GM19468 (cell line): ENCODE measurements at regions not wholly inside any gene's neighbourhood (a gene's known extent, or its start where the extent isn't known, plus 50 kb on each side); places are given as distances from the start of the nearest gene placed in this dataset.
"Not testable (repeated sequence)": the region's sequence is repeated elsewhere in the genome, so short reads cannot be mapped to it uniquely, and the experiment has no call there.

ENCODE experiments used
- ATAC-seq: cut with Tn5 transposase; IDR thresholded peaks from one replicate; pipeline ENCODE4 v1.9.1; 2021; ENCODE audit warnings: mild to moderate bottlenecking, moderate library complexity, moderate number of reproducible peaks; ENCODE audit not compliant: unreplicated experiment; ENCODE audit errors: extremely low read depth

GRCh38 chr15:62647202-62647842, 395.2 kb upstream of the TPM1 start:
- no peak for ATAC-seq

GRCh38 chr15:62647843-62648505, 394.6 kb upstream of the TPM1 start:
- ATAC-seq: no peak

GRCh38 chr15:62648954-62649353, 393.6 kb upstream of the TPM1 start:
- no peak for ATAC-seq

- ATAC-seq: peak; percentile 45
These were observed 392.6 kb upstream of the TPM1 start for GRCh38 chr15:62649793-62650420.

GRCh38 chr15:62653122-62653521, 389.4 kb upstream of the TPM1 start:
- ATAC-seq: no peak

- no peak for ATAC-seq
These were observed 386.5 kb upstream of the TPM1 start for GRCh38 chr15:62656071-62656470.

- ATAC-seq: not testable (repeated sequence)
These were observed 385.0 kb upstream of the TPM1 start for GRCh38 chr15:62657501-62657900.

- no peak for ATAC-seq
These were observed 384.0 kb upstream of the TPM1 start for GRCh38 chr15:62658498-62658897.

GRCh38 chr15:62663547-62663946, 379.0 kb upstream of the TPM1 start:
- ATAC-seq: no peak

- no peak for ATAC-seq
These were observed 377.1 kb upstream of the TPM1 start for GRCh38 chr15:62665449-62665848.

GRCh38 chr15:62666046-62666445, 376.5 kb upstream of the TPM1 start:
- ATAC-seq: no peak

GRCh38 chr15:62672268-62672667, 370.3 kb upstream of the TPM1 start:
- ATAC-seq: no peak

- no peak for ATAC-seq
These were observed 365.7 kb upstream of the TPM1 start for GRCh38 chr15:62676891-62677290.

GRCh38 chr15:62681939-62682896, 360.3 kb upstream of the TPM1 start:
- ATAC-seq: no peak

GRCh38 chr15:62683192-62683591, 359.4 kb upstream of the TPM1 start:
- not testable (repeated sequence) for ATAC-seq

- no peak for ATAC-seq
These were observed 358.3 kb upstream of the TPM1 start for GRCh38 chr15:62684123-62684808.

- no peak for ATAC-seq
These were observed 351.5 kb upstream of the TPM1 start for GRCh38 chr15:62691008-62691407.

GRCh38 chr15:62697636-62698035, 344.9 kb upstream of the TPM1 start:
- no peak for ATAC-seq

GRCh38 chr15:62698646-62699045, 343.9 kb upstream of the TPM1 start:
- no peak for ATAC-seq

GRCh38 chr15:62706317-62706716, 336.2 kb upstream of the TPM1 start:
- no peak for ATAC-seq
